Peyer's patch (tissue), 4 donors: ENCODE measurements at regions not wholly inside any gene's neighbourhood (a gene's known extent, or its start where the extent isn't known, plus 50 kb on each side); places are given as distances from the start of the nearest gene placed in this dataset.

Experiments
- POLR2A ChIP-seq, 2 donors: fragments of 450-650 bp; IDR thresholded peaks; one replicate each; pipeline ENCODE4 v1.5.1; 2017; ENCODE audit warnings: antibody characterized with exemption in 2 of 2, mild to moderate bottlenecking in 2 of 2, moderate library complexity in 2 of 2
- TF ChIP-seq, protein P1 (sequence below), 6 experiments: fragments of 450-650 bp in 4 of 6; fragments of 200-600 bp in 2 of 6; sonication (generic) in 1 of 6; IDR thresholded peaks; one replicate each; pipeline ENCODE4 v1.5.1; 2017 to 2019; ENCODE audit warnings: antibody characterized with exemption in 6 of 6, mild to moderate bottlenecking in 3 of 6, moderate library complexity in 1 of 6

DNA sequence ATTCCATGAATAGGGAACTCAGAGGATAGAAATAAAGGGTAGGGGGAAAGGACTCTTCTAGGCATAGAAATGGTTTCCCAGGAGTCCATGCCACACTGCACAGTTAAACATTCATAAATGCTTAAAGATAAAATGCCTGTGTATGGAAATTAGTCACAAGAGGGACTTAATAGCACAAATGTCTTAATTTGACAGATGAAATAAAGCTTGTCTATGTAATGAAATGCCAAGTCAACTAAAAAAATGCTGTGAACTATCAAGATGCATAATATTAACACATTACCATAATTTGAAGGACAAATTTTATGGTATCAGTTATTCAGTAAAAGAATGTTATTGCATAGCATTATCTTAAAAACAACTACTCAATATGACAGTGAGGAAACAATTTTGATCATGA is 553.2 kb upstream of the NETO1 start:
- no peak for TF ChIP-seq POLR2A (IDR thresholded peaks at IDR 0.05)
- TF ChIP-seq, protein P1, sequence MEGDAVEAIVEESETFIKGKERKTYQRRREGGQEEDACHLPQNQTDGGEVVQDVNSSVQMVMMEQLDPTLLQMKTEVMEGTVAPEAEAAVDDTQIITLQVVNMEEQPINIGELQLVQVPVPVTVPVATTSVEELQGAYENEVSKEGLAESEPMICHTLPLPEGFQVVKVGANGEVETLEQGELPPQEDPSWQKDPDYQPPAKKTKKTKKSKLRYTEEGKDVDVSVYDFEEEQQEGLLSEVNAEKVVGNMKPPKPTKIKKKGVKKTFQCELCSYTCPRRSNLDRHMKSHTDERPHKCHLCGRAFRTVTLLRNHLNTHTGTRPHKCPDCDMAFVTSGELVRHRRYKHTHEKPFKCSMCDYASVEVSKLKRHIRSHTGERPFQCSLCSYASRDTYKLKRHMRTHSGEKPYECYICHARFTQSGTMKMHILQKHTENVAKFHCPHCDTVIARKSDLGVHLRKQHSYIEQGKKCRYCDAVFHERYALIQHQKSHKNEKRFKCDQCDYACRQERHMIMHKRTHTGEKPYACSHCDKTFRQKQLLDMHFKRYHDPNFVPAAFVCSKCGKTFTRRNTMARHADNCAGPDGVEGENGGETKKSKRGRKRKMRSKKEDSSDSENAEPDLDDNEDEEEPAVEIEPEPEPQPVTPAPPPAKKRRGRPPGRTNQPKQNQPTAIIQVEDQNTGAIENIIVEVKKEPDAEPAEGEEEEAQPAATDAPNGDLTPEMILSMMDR (IDR thresholded peaks at IDR 0.05): no peak
